Fibroblast of peridontal ligament (primary cell): ENCODE measurements at regions not wholly inside any gene's neighbourhood (a gene's known extent, or its start where the extent isn't known, plus 50 kb on each side); places are given as distances from the start of the nearest gene placed in this dataset.
"Not testable (repeated sequence)": the region's sequence is repeated elsewhere in the genome, so short reads cannot be mapped to it uniquely, and the experiment has no call there.

Experiments
- DNase-seq: peaks from one replicate; pipeline ENCODE4 v3.0.0-alpha.2; 2010; ENCODE audit errors: extremely low read depth

- no peak for DNase-seq
Measured at GRCh38 chr12:75650100-75650499, 138.7 kb upstream of the KRR1 start.

GRCh38 chr12:75648856-75649255, 137.4 kb upstream of the KRR1 start:
- no peak for DNase-seq

DNA sequence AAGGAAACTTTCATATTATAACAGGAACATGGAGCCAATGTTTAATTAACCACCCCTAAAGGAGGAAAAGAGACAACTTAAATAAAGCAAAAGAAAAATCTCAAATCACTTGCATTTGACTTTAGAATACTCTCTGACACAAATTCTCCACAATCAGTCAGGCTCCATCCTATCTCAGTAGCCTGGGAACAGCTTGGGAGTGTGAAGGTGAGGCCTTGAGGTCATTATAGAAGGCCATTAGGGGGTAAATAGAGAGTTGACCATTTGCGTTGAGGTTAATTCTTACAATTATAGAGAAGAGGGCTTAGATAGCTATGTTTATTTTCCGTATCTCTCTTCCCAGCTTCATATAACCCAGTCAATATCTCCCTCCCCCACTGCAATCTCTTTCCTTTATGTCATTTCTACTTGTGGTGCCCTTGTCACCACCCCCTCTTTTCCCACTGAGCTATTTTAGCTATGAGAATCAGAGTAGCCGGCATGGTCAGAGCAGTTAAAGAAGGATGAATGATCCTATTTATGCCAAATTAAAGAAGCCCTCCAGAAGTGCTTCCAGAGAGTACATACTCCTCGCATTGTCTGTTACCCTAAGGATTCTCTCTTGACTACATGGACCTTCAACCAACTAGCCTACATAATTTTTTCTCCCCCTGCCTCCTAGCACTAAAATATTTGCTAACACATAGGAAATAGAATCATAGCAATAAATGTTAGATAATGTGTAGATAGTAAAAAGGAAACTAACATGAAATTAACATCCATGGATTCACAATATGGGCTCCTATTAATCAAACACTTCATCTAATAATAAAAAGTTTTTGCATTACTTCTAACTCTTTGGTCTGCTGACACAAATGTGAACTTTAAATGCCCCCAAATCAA, 135.2 kb upstream of the KRR1 start:
- no peak for DNase-seq

DNA sequence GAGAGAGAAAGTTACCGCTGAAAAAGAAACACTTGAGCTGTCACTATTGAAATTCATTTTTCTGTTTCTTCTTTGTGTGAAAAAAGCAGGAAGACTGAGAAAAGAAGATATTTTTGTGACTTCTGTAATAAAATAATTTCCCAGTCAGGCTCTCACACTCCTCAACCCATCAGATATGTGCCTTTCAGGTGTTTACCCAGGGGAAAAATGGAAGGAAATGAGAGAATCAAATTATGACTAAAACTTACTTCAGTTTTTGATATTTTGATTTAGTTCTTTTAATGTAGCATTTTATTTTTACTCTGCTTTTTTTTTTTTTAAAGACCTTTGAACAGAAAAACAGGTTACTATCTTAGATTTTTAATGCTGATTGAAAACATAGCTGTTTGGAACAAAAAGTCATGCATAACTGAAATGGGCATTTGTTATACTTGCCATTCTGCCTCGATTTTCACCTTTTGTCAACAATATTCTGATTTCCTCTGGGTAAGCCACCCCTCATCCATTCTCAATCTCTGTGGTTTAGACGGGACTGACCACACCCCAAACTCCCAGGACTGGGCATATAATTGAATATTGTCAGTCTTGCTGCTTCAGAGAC, 133.2 kb upstream of the KRR1 start:
- DNase-seq: no peak

GRCh38 chr12:75643119-75643518, 131.7 kb upstream of the KRR1 start:
- not testable (repeated sequence) for DNase-seq

DNA sequence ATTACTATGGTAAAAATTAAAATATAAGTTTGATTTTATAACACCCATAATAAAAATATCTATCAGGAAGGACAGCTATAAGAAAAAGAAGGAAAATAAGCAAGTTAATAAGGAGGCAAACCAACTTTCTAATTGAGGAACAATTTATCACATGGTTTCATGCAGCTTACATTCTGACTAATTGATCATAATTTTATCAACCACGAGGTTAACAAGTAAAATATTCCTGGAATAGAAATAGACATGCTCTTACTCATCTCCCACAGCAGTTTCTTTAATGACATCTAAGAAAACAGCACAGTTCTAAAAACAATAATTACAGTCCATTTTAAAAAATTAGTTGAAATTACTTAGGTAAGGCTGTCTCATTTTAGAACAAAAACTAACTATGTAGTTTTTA, 130.8 kb upstream of the KRR1 start:
- no peak for DNase-seq

- peak; percentile 77 for DNase-seq
Measured at GRCh38 chr12:75641031-75641780, 129.8 kb upstream of the KRR1 start.

DNA sequence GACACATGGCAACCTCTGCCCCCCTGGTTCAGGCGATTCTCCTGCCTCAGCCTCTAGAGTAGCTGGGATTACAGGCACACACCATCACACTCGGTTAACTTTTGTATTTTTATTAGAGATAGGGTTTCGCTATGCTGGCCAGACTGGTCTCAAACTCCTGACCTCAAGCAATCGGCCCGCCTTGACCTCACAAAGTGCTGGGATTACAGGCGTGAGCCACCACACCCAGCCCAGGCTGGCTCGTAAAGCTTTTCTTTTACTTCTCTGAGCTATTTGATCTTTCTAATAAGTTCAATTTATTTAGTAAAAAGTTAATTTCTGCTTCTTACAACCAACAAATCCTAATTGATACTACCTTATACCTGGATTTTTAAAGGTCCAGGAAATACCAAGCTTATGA, 127.4 kb upstream of the KRR1 start:
- no peak for DNase-seq

DNA sequence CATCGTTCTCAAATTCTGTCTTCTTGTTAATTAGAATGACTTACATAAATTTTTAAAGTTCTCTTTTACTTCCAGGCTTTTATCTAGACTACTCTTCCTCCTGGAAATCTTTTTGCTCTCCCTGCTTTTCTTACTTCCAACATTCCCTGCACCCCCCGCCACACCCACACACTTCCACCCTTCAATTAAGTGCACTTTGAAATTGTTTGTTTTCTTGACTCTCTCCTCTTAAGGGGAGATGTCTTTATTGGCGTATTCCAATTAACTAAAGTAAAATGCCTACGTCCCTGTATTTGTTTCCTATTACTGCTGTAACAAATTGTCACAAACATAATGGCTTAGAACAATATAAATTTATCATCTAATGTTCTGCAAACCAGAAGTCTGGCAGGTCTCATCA, 125.2 kb upstream of the KRR1 start:
- no peak for DNase-seq

- DNase-seq: peak; percentile 70
Measured at GRCh38 chr12:75635606-75636444, 124.4 kb upstream of the KRR1 start.

GRCh38 chr12:75634244-75635222, 123.1 kb upstream of the KRR1 start:
- DNase-seq: no peak

- no peak for DNase-seq
Measured at GRCh38 chr12:75633789-75634188, 122.4 kb upstream of the KRR1 start.

- peak; percentile 36 for DNase-seq
Measured at GRCh38 chr12:75632442-75632841, 121.0 kb upstream of the KRR1 start.

GRCh38 chr12:75631831-75632230, 120.4 kb upstream of the KRR1 start:
- no peak for DNase-seq

DNA sequence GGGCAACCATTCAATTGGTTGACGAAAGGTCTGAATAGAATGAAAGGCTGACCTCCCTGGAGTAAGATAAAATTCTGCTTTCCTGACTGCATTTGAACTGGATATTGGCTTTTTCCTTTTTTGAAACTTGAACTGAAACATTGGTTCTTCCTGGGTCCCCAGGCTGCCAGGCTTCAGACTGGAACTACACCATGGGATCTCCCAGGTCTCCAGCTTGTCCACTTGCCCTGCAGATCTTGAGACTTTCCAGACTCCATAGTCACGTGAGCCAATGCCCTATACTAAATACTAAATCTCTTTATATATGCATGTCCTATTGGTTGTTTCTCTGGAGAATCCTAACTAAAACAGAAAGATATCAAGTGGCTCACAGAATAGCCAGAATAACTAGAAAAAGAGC, 118.7 kb upstream of the KRR1 start:
- no peak for DNase-seq

DNA sequence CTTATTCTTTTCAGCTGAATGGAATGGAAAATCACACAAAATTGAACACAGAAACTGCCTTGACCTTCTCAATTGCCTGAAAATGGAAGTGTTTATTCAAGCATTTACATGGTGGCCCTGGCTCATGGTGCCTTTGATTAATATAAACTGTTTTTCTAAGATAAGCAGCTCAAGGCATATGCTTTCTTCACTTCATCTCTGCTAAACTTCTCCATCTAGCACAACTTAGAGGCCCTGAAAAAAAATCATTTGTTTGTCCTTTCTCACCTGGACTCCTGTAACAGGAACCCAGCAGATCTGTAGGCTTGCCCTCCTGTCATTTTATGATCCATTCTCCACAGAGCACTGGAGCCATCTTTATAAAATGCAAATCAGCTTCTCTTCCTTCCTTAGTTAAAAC, 117.5 kb upstream of the KRR1 start:
- DNase-seq: no peak

DNA sequence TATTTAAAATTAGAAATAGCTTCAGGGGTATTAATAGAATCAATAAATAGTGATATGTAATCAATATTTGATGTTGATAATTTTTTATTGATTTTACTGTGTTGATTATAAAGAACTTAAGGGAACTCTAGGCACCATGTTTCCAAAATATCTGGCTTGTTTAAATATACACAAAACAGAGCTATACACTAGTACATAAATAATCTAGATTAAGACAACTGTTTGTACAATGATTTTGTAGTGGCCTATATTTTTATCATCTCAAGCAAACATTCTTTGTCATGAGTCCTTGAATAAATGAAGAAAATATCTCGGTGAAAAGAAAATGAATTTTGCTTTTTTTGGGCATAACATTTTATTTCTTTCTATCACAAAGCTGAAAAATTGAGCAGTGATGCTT, 117.1 kb upstream of the KRR1 start:
- DNase-seq: no peak

DNA sequence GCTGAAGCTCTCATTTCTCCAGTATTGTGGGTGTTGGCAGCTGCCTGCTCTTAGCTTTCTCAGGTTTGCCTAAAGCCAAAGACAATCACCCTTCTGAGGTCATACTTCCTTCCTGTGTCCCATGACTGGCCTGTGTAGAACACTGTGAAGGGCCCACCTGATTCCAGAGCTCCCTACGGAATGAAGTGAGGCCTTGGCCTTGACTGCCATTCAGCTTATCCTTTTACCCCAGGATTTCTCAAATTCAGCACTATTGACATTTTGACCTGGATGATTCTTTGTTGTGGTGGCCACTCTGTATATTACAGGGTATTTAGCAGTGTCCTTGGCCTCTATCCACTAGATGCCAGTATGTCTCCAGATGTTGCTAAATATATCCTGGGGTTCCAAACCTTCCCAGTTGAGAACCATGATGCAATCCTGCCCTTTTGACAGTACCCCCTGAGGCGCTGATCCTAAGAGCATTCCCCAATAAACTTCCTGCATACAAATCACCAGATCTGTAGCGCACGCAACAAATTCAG, 112.3 kb upstream of the KRR1 start:
- DNase-seq: peak; percentile 63

- DNase-seq: no peak
Measured at GRCh38 chr12:75622492-75622891, 111.1 kb upstream of the KRR1 start.

- peak; percentile 63 for DNase-seq
Measured at GRCh38 chr12:75614396-75614795, 103.0 kb upstream of the KRR1 start.
